ENCODE measurements at regions not wholly inside any gene's neighbourhood (a gene's known extent, or its start where the extent isn't known, plus 50 kb on each side); places are given as distances from the start of the nearest gene placed in this dataset.

DNA sequence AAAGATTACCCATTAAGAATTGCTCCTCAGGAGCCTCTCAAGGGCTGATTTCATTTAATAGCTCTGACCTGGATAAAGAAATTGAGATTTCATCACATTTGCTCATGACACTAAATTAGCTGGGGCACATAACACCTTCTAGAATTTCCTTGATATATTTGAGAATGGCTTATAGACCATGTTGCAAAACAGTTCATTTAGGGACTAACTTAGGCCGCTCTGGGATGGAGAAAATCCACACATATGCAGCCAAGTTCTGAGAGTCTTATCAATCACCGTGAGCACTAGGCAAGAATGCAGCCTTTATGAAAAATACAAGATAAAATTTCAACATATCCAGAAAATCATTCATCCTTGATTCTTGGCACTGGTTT, 91.0 kb upstream of the MCHR2 start:
- TF ChIP-seq, protein P1, sequence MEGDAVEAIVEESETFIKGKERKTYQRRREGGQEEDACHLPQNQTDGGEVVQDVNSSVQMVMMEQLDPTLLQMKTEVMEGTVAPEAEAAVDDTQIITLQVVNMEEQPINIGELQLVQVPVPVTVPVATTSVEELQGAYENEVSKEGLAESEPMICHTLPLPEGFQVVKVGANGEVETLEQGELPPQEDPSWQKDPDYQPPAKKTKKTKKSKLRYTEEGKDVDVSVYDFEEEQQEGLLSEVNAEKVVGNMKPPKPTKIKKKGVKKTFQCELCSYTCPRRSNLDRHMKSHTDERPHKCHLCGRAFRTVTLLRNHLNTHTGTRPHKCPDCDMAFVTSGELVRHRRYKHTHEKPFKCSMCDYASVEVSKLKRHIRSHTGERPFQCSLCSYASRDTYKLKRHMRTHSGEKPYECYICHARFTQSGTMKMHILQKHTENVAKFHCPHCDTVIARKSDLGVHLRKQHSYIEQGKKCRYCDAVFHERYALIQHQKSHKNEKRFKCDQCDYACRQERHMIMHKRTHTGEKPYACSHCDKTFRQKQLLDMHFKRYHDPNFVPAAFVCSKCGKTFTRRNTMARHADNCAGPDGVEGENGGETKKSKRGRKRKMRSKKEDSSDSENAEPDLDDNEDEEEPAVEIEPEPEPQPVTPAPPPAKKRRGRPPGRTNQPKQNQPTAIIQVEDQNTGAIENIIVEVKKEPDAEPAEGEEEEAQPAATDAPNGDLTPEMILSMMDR (IDR thresholded peaks at IDR 0.05): no peak
- TF ChIP-seq POLR2A (IDR thresholded peaks at IDR 0.05; ENCODE audit: low read depth) (no peak), POLR2AphosphoS5 (IDR thresholded peaks at IDR 0.05) (no peak), EP300 (IDR thresholded peaks at IDR 0.05) (no peak)

Data from esophagus muscularis mucosa (tissue), 4 donors.